GM12873 (cell line): ENCODE measurements at regions not wholly inside any gene's neighbourhood (a gene's known extent, or its start where the extent isn't known, plus 50 kb on each side); places are given as distances from the start of the nearest gene placed in this dataset.

Experiments
- CTCF ChIP-seq: IDR thresholded peaks from 2 replicates; pipeline ENCODE4 v1.5.1; 2012; ENCODE audit warnings: low read depth, mild to moderate bottlenecking, moderate library complexity, low read length, control low read depth; ENCODE audit not compliant: insufficient read depth; ENCODE audit errors: missing control alignments

- no peak for TF ChIP-seq CTCF
Measured at GRCh38 chr10:61342858-61343572, 110.2 kb downstream of the TMEM26 start.

GRCh38 chr10:61341008-61341407, 112.2 kb downstream of the TMEM26 start:
- TF ChIP-seq CTCF = no peak

GRCh38 chr10:61338146-61338545, 115.0 kb downstream of the TMEM26 start:
- no peak for TF ChIP-seq CTCF

- TF ChIP-seq CTCF = no peak
Measured at GRCh38 chr10:61337741-61338140, 115.4 kb downstream of the TMEM26 start.

- no peak for TF ChIP-seq CTCF
Measured at GRCh38 chr10:61336831-61337230, 116.3 kb downstream of the TMEM26 start.

GRCh38 chr10:61335359-61335758, 117.8 kb downstream of the TMEM26 start:
- no peak for TF ChIP-seq CTCF

- TF ChIP-seq CTCF = no peak
Measured at GRCh38 chr10:61332581-61332980, 120.6 kb downstream of the TMEM26 start.
